ENCODE measurements at regions not wholly inside any gene's neighbourhood (a gene's known extent, or its start where the extent isn't known, plus 50 kb on each side); places are given as distances from the start of the nearest gene placed in this dataset.

GRCh38 chr11:27604416-27604815 is 95.8 kb downstream of the BDNF start:
- WGBS (ENCODE audit: low lambda C conversion rate, missing lambda C conversion rate): 93% methylated on average over 2 of the region's 2 CpGs
- no peaks in the 10 kb centered on the region for H3K9me3 ChIP-seq (ENCODE audit: low read depth)
- no peak overlapping the region for H3K4me2 ChIP-seq
- no peaks in the 10 kb centered on the region for H3K9me2 ChIP-seq (replicated peaks; ENCODE audit: insufficient read depth)
- H3K36me3 ChIP-seq (replicated peaks; ENCODE audit: insufficient read depth, low read depth): no peaks in the 10 kb centered on the region
- H4K20me1 ChIP-seq (ENCODE audit: insufficient read depth, poor library complexity, severe bottlenecking): no peaks in the 10 kb centered on the region
- TF ChIP-seq EZH2 (IDR thresholded peaks at IDR 0.05; ENCODE audit: borderline replicate concordance) (no peak), EZH2phosphoT487 (IDR thresholded peaks at IDR 0.05; ENCODE audit: low read depth, severe bottlenecking, unreplicated experiment) (no peak), CTCF (IDR thresholded peaks at IDR 0.05; ENCODE audit: poor library complexity) (no peak)
- H2AFZ ChIP-seq: no peak overlapping the region
- no peaks in the 10 kb centered on the region for H3K79me2 ChIP-seq
- no peak overlapping the region for H3K4me3 ChIP-seq
- H3K4me1 ChIP-seq (ENCODE audit: insufficient read depth): no peaks in the 10 kb centered on the region
- no peaks in the 10 kb centered on the region for H3K27me3 ChIP-seq
- H3K27ac ChIP-seq: no peak overlapping the region
- no peak for DNase-seq (ENCODE audit: low spot score)

GRCh38 chr11:27603376-27603990 is 96.8 kb downstream of the BDNF start:
- Histone ChIP-seq H2AFZ (no peak overlapping the region), H3K4me1 (ENCODE audit: insufficient read depth) (no peaks in the 10 kb centered on the region), H3K9me3 (ENCODE audit: low read depth) (no peaks in the 10 kb centered on the region), H3K4me3 (no peak overlapping the region), H3K4me2 (no peak overlapping the region), H3K27me3 (no peaks in the 10 kb centered on the region), H3K9me2 (replicated peaks; ENCODE audit: insufficient read depth) (no peaks in the 10 kb centered on the region), H3K27ac (no peak overlapping the region), H3K79me2 (no peaks in the 10 kb centered on the region), H3K36me3 (replicated peaks; ENCODE audit: insufficient read depth, low read depth) (no peaks in the 10 kb centered on the region), H4K20me1 (ENCODE audit: insufficient read depth, poor library complexity, severe bottlenecking) (no peaks in the 10 kb centered on the region)
- TF ChIP-seq CTCF (IDR thresholded peaks at IDR 0.05; ENCODE audit: poor library complexity) (no peak), EZH2 (IDR thresholded peaks at IDR 0.05; ENCODE audit: borderline replicate concordance) (no peak), EZH2phosphoT487 (IDR thresholded peaks at IDR 0.05; ENCODE audit: low read depth, severe bottlenecking, unreplicated experiment) (no peak)
- WGBS (ENCODE audit: low lambda C conversion rate, missing lambda C conversion rate): 88% methylated on average over 6 of the region's 6 CpGs
- DNase-seq (ENCODE audit: low spot score): no peak

GRCh38 chr11:27600656-27601055 is 94.1 kb upstream of the LIN7C start:
- TF ChIP-seq EZH2 (IDR thresholded peaks at IDR 0.05; ENCODE audit: borderline replicate concordance) (no peak), EZH2phosphoT487 (IDR thresholded peaks at IDR 0.05; ENCODE audit: low read depth, severe bottlenecking, unreplicated experiment) (no peak), CTCF (IDR thresholded peaks at IDR 0.05; ENCODE audit: poor library complexity) (no peak)
- Histone ChIP-seq H3K79me2 (no peaks in the 10 kb centered on the region), H2AFZ (no peak overlapping the region), H3K27me3 (no peaks in the 10 kb centered on the region), H4K20me1 (ENCODE audit: insufficient read depth, poor library complexity, severe bottlenecking) (no peaks in the 10 kb centered on the region), H3K9me2 (replicated peaks; ENCODE audit: insufficient read depth) (no peaks in the 10 kb centered on the region), H3K36me3 (replicated peaks; ENCODE audit: insufficient read depth, low read depth) (no peaks in the 10 kb centered on the region), H3K9me3 (ENCODE audit: low read depth) (no peaks in the 10 kb centered on the region), H3K27ac (no peak overlapping the region), H3K4me2 (no peak overlapping the region), H3K4me1 (ENCODE audit: insufficient read depth) (no peaks in the 10 kb centered on the region), H3K4me3 (no peak overlapping the region)
- 84% methylated on average over 3 of the region's 3 CpGs for WGBS (ENCODE audit: low lambda C conversion rate, missing lambda C conversion rate)
- no peak for DNase-seq (ENCODE audit: low spot score)
